Endothelial cell of umbilical vein (primary cell): ENCODE measurements at regions not wholly inside any gene's neighbourhood (a gene's known extent, or its start where the extent isn't known, plus 50 kb on each side); places are given as distances from the start of the nearest gene placed in this dataset.

ENCODE experiments used
- BruUV-seq: library from RNA; stranded (reverse); fragments of 400-500 nt; replicated peaks from 2 replicates; lab custom pipeline; 2021; lab: Mats Ljungman, UMichigan
- CTCF ChIA-PET: fragments of 300-600, 350-600 bp; sonication (Branson Sonifier 250); formaldehyde crosslinking; loops from one replicate; lab custom pipeline; 2021; ENCODE audit warnings: antibody characterized with exemption, inconsistent platforms; lab: Charles Lee
- POLR2A ChIA-PET: fragments of 300-600, 350-600 bp; sonication (Branson Sonifier 250); formaldehyde crosslinking; loops from one replicate; lab custom pipeline; 2021; ENCODE audit warnings: antibody characterized with exemption, inconsistent platforms; lab: Charles Lee
- DNase-seq: peaks from one replicate; pipeline ENCODE4 v3.0.0-alpha.2; 2011; ENCODE audit warnings: low read depth, low spot score
- FAIRE-seq: peaks from 2 replicates; lab custom pipeline; 2011; peaks lifted over from hg19 to GRCh38; lab: Jason Lieb, UNC
- H2AFZ ChIP-seq: 2 replicates; pipeline ENCODE4 v1.6.0; 2012; ENCODE audit warnings: low read depth, low read length, control low read depth, inconsistent platforms
- H3K27ac ChIP-seq: 2 replicates; pipeline ENCODE4 v1.5.1; 2011; ENCODE audit warnings: low read depth, mild to moderate bottlenecking, control low read depth, low read length, moderate library complexity; ENCODE audit not compliant: insufficient read depth
- H3K27me3 ChIP-seq, 2 experiments: 2 replicates each; pipeline versions ENCODE4 v1.6.0 to v1.6.1; 2011; ENCODE audit warnings: low read length in 2 of 2, mixed read lengths in 1 of 2; ENCODE audit not compliant: control insufficient read depth in 2 of 2, insufficient read depth in 2 of 2
- H3K36me3 ChIP-seq, 2 experiments: 2 replicates in 1 of 2; 3 replicates in 1 of 2; pipeline ENCODE4 v1.5.1; 2011; ENCODE audit warnings: low read length in 2 of 2, mild to moderate bottlenecking in 1 of 2, moderate library complexity in 1 of 2; ENCODE audit not compliant: control insufficient read depth in 2 of 2, insufficient read depth in 2 of 2; ENCODE audit errors: extremely low read depth in 1 of 2
- H3K4me1 ChIP-seq: 3 replicates; pipeline ENCODE4 v1.5.1; 2011; ENCODE audit warnings: mild to moderate bottlenecking, low read length; ENCODE audit not compliant: control insufficient read depth, insufficient read depth; ENCODE audit errors: extremely low read depth
- H3K4me2 ChIP-seq: 2 replicates; pipeline ENCODE4 v1.6.1; 2011; ENCODE audit warnings: low read length, control low read depth, mixed read lengths; ENCODE audit not compliant: insufficient read depth
- H3K4me3 ChIP-seq, 3 experiments: fragments of 200-600 bp in 1 of 3; sonication (generic), shearing (Covaris generic) in 1 of 3; replicated peaks in 1 of 3; 2 replicates each; pipeline ENCODE4 v1.5.1; 2011 to 2016; ENCODE audit warnings: control low read depth in 3 of 3, low read length in 3 of 3, mild to moderate bottlenecking in 2 of 3, inconsistent platforms in 1 of 3, low read depth in 1 of 3, moderate library complexity in 1 of 3; ENCODE audit not compliant: insufficient read depth in 1 of 3
- H3K79me2 ChIP-seq: 2 replicates; pipeline ENCODE4 v1.6.0; 2012; ENCODE audit warnings: low read length, inconsistent platforms; ENCODE audit not compliant: control insufficient read depth, insufficient read depth
- H3K9ac ChIP-seq: replicated peaks from 2 replicates; pipeline ENCODE3; 2011; ENCODE audit warnings: low read length, control low read depth; ENCODE audit not compliant: insufficient read depth; ENCODE audit errors: extremely low read depth
- H3K9me1 ChIP-seq: replicated peaks from 3 replicates; pipeline ENCODE4 v1.6.0; 2011; ENCODE audit warnings: mild to moderate bottlenecking, low read length; ENCODE audit not compliant: control insufficient read depth, insufficient read depth; ENCODE audit errors: extremely low read depth
- H3K9me3 ChIP-seq: replicated peaks from 2 replicates; pipeline ENCODE4 v1.5.1; 2012; ENCODE audit warnings: low read length, inconsistent platforms; ENCODE audit not compliant: control insufficient read depth, insufficient read depth
- H4K20me1 ChIP-seq: replicated peaks from 2 replicates; pipeline ENCODE3; 2011; ENCODE audit warnings: mild to moderate bottlenecking, low read length; ENCODE audit not compliant: control insufficient read depth, insufficient read depth; ENCODE audit errors: extremely low read depth
- CTCF ChIP-seq, 2 donors: IDR thresholded peaks; 1 replicate in 1 of 2; 2 replicates in 1 of 2; pipeline ENCODE4 v1.5.1; 2011; ENCODE audit warnings: low read length in 2 of 2, mild to moderate bottlenecking in 2 of 2, moderate library complexity in 2 of 2, control low read depth in 1 of 2, inconsistent platforms in 1 of 2, low read depth in 1 of 2; ENCODE audit not compliant: insufficient read depth in 1 of 2; ENCODE audit errors: extremely low read depth in 1 of 2
- EZH2 ChIP-seq: IDR thresholded peaks from 2 replicates; pipeline ENCODE4 v1.6.1; 2012; ENCODE audit warnings: borderline replicate concordance, low read depth, mild to moderate bottlenecking, moderate library complexity, low read length, inconsistent platforms; ENCODE audit not compliant: severe bottlenecking
- FOS ChIP-seq: IDR thresholded peaks from 2 replicates; pipeline ENCODE4 v1.6.1; 2011; ENCODE audit warnings: mild to moderate bottlenecking, low read length, moderate library complexity, borderline replicate concordance; ENCODE audit not compliant: insufficient read depth
- GATA2 ChIP-seq: IDR thresholded peaks from 2 replicates; pipeline ENCODE4 v1.7.0; 2011; ENCODE audit warnings: low read depth, mild to moderate bottlenecking, moderate library complexity, mixed read lengths, low read length; ENCODE audit not compliant: insufficient read length, insufficient read depth
- JUN ChIP-seq: IDR thresholded peaks from 2 replicates; pipeline ENCODE4 v1.6.1; 2011; ENCODE audit warnings: borderline replicate concordance, low read depth; ENCODE audit not compliant: insufficient read length, insufficient read depth
- MAX ChIP-seq: IDR thresholded peaks from 2 replicates; pipeline ENCODE4 v1.6.1; 2011; ENCODE audit not compliant: insufficient read depth, insufficient read length
- MYC ChIP-seq: IDR thresholded peaks from one replicate; pipeline ENCODE4 v1.6.1; 2011; ENCODE audit warnings: mild to moderate bottlenecking, low read depth, low read length
- POLR2A ChIP-seq: IDR thresholded peaks from 2 replicates; pipeline ENCODE4 v1.6.1; 2012; ENCODE audit warnings: low read depth, mild to moderate bottlenecking, control low read depth, low read length
- POLR2AphosphoS5 ChIP-seq: IDR thresholded peaks from 2 replicates; pipeline ENCODE4 v1.6.1; 2012; ENCODE audit warnings: low read depth, mild to moderate bottlenecking, control low read depth, low read length, moderate library complexity; ENCODE audit not compliant: insufficient read depth
- dilution Hi-C: fragments of 300-500 bp; cut with MboI; formaldehyde crosslinking; loops from one replicate; pipeline ENCODE4 v1.15.0; 2019; ENCODE audit warnings: low sequenced_read_pairs; ENCODE audit not compliant: extremely low pct_ligation_motif_present
- intact Hi-C: fragments of 100-400 bp; cut with micrococcal nuclease; formaldehyde crosslinking; loops from one replicate; pipeline ENCODE4 v1.10.0; 2022

DNA sequence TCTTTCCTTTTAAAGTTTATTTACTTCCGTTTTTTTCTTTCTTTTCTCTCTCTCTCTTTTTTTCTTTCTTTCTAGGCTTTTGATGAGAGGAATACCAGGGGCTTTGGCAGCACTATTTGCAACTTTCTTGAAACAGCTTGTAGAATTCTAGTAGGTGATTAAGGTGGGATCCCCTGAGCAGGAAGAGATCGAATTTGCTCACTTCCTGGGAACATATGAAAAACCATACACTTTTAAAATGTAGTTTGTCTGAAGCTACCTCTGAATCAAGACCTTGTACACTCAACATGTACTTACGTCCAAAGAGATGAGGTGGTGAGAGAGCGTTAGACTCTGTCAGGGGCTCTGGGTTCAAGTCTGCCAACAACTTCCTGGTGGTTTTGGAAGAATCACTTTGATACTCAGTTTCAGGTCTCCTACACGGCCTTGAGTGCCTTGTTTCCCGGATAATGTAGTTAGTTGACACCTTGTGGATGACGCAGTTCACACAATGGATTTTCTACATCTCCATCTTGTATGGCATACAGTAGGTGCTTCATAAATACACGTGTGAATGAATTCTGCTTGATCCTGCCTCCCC lies 229.1 kb downstream of the MYCN start:
- dilution Hi-C loops (no loop called here), intact Hi-C loops (no loop called here)
- no peak overlapping the region for H3K4me2 ChIP-seq
- no peaks in the 10 kb centered on the region for H3K36me3 ChIP-seq
- TF ChIP-seq POLR2A, result no peak
- no peak for TF ChIP-seq CTCF (IDR thresholded peaks at IDR 0.05; ENCODE audit: extremely low read depth in 1 of 2, insufficient read depth in 1 of 2, low read depth in 1 of 2, low read length in 2 of 2)
- TF ChIP-seq MAX, result no peak
- no peak for TF ChIP-seq GATA2
- no peak for TF ChIP-seq JUN
- TF ChIP-seq FOS, result no peak
- no peak for TF ChIP-seq POLR2AphosphoS5
- no peak for TF ChIP-seq MYC
- TF ChIP-seq EZH2, result no peak
- FAIRE-seq, result no peak
- POLR2A ChIA-PET, result no interaction called here
- H3K4me1 ChIP-seq, result no peaks in the 10 kb centered on the region
- H3K9ac ChIP-seq, result no peak overlapping the region
- no peak overlapping the region for H3K27ac ChIP-seq
- no TSS peak for BruUV-seq
- no peaks in the 10 kb centered on the region for H3K27me3 ChIP-seq
- no peak overlapping the region for H3K4me3 ChIP-seq
- H3K9me3 ChIP-seq, result no peaks in the 10 kb centered on the region
- no peaks in the 10 kb centered on the region for H4K20me1 ChIP-seq
- CTCF ChIA-PET, result no interaction called here
- DNase-seq, result no peak
- H3K9me1 ChIP-seq, result no peaks in the 10 kb centered on the region
- no peak overlapping the region for H2AFZ ChIP-seq
- no peaks in the 10 kb centered on the region for H3K79me2 ChIP-seq
